Brain microvascular endothelial cell (primary cell): ENCODE measurements at regions not wholly inside any gene's neighbourhood (a gene's known extent, or its start where the extent isn't known, plus 50 kb on each side); places are given as distances from the start of the nearest gene placed in this dataset.

Source experiments
- DNase-seq: peaks from one replicate; pipeline ENCODE4 v3.0.0-alpha.2; 2020
- H3K27ac ChIP-seq: fragments of 250-450 bp; sonication (Bioruptor Pico); 2 replicates; pipeline ENCODE4 v1.5.1; 2020; ENCODE audit warnings: mild to moderate bottlenecking, moderate library complexity
- H3K27me3 ChIP-seq: fragments of 250-450 bp; sonication (Bioruptor Pico); replicated peaks from 2 replicates; pipeline ENCODE4 v1.5.1; 2020; ENCODE audit warnings: mild to moderate bottlenecking
- H3K36me3 ChIP-seq: fragments of 250-450 bp; sonication (Bioruptor Pico); replicated peaks from 2 replicates; pipeline ENCODE4 v1.5.1; 2020; ENCODE audit warnings: mild to moderate bottlenecking
- H3K4me3 ChIP-seq: 2 replicates; pipeline ENCODE4 v1.5.1; 2011; ENCODE audit warnings: low read depth, mild to moderate bottlenecking, control low read depth, low read length, moderate library complexity
- CTCF ChIP-seq: IDR thresholded peaks from 2 replicates; pipeline ENCODE4 v1.5.1; 2011; ENCODE audit warnings: low read depth, mild to moderate bottlenecking, moderate library complexity, low read length, control low read depth, inconsistent platforms; ENCODE audit errors: missing control alignments
- in situ Hi-C: cut with HindIII; loops from 2 replicates; pipeline ENCODE4 v1.10.0; 2017; ENCODE audit warnings: low sequenced_read_pairs, low pct_ligation_motif_present

GRCh38 chr2:126029316-126029715 lies 626.6 kb upstream of the GYPC start:
- no peak for DNase-seq
- in situ Hi-C loops: no loop called here
- TF ChIP-seq CTCF: no peak

DNA sequence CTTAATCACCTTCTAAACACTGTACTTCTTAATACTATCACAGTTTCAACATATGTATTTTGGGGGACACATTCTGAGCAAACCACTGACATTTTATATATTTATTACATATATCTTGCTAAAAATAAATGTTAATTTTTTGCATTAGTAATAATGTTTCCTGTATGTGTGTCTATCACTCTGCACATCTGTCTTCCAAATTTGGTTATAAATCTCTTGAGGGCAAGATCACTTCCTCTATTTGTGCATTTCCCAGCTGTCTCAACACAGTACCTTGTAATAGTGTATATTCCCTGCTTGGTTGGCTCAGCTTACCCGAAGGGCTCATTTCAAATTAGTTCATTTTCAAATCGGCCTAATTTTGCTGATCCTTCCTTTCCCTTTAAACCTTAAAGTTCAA lies 617.1 kb upstream of the GYPC start:
- in situ Hi-C loops: no loop called here
- Histone ChIP-seq H3K36me3 (no peaks in the 10 kb centered on the region), H3K27me3 (no peaks in the 10 kb centered on the region), H3K27ac (no peak overlapping the region), H3K4me3 (no peak overlapping the region)
- no peak for TF ChIP-seq CTCF
- no peak for DNase-seq

More at GRCh38 chr2:126029316-126029715, 626.6 kb upstream of the GYPC start:
- H3K4me3 ChIP-seq: no peak overlapping the region
- H3K36me3 ChIP-seq: no peaks in the 10 kb centered on the region
- no peaks in the 10 kb centered on the region for H3K27me3 ChIP-seq
- no peak overlapping the region for H3K27ac ChIP-seq

GRCh38 chr2:126041391-126042047 lies 614.4 kb upstream of the GYPC start:
- Histone ChIP-seq H3K27me3 (no peaks in the 10 kb centered on the region), H3K27ac (no peak overlapping the region), H3K36me3 (no peaks in the 10 kb centered on the region), H3K4me3 (no peak overlapping the region)
- DNase-seq: no peak
- no peak for TF ChIP-seq CTCF
- in situ Hi-C loops: no loop called here

DNA sequence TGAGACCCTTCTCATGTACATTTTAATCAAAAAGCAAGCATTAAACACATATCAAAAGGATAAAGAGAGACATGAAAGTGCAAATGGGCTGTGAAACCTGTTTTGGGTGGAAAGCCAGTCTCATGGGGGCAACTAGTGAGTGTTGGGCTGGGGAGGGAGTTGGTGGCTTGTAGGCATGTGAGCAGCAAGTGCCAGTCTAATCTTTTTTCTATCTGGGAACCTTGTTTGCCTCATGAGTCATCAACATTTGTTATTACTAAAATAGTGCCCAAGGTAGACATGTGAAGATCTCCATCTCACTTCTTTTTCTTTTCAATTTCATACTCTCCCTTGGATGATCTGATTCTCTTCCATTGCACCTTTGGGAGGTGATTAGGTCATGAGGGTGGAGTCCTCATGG lies 613.9 kb upstream of the GYPC start:
- TF ChIP-seq CTCF: no peak
- in situ Hi-C loops: no loop called here
- Histone ChIP-seq H3K4me3 (no peak overlapping the region), H3K27ac (no peak overlapping the region), H3K36me3 (no peaks in the 10 kb centered on the region), H3K27me3 (no peaks in the 10 kb centered on the region)
- no peak for DNase-seq

- Histone ChIP-seq H3K27ac (no peak overlapping the region), H3K27me3 (no peaks in the 10 kb centered on the region), H3K36me3 (no peaks in the 10 kb centered on the region), H3K4me3 (no peak overlapping the region)
- in situ Hi-C loops: no loop called here
- TF ChIP-seq CTCF: no peak
- DNase-seq: no peak
These were observed 607.2 kb upstream of the GYPC start for GRCh38 chr2:126048719-126049118.

- Histone ChIP-seq H3K4me3 (no peak overlapping the region), H3K36me3 (no peaks in the 10 kb centered on the region), H3K27ac (no peak overlapping the region), H3K27me3 (no peaks in the 10 kb centered on the region)
- in situ Hi-C loops: no loop called here
- no peak for TF ChIP-seq CTCF
- DNase-seq: no peak
These were observed 606.5 kb upstream of the GYPC start for GRCh38 chr2:126049461-126049860.
